ENCODE measurements at regions not wholly inside any gene's neighbourhood (a gene's known extent, or its start where the extent isn't known, plus 50 kb on each side); places are given as distances from the start of the nearest gene placed in this dataset.

GRCh38 chr12:97288531-97288930 lies 174.1 kb upstream of the RMST start:
- Histone ChIP-seq H4K20me1 (ENCODE audit: insufficient read depth) (no peaks in the 10 kb centered on the region), H3K79me2 (ENCODE audit: insufficient read depth, low read depth) (no peaks in the 10 kb centered on the region), H2AFZ (ENCODE audit: low read depth) (no peak overlapping the region), H3K36me3 (ENCODE audit: insufficient read depth) (no peaks in the 10 kb centered on the region), H3K4me1 (ENCODE audit: low read depth, poor library complexity, severe bottlenecking) (no peaks in the 10 kb centered on the region), H3K4me3 (IDR thresholded peaks at IDR 0.05; ENCODE audit: insufficient read depth, low read depth, low read length) (no peak overlapping the region), H3K9ac (no peak overlapping the region), H3K4me2 (no peak overlapping the region), H3K27ac (no peak overlapping the region), H3K27me3 (ENCODE audit: insufficient read depth, low read depth) (no peaks in the 10 kb centered on the region)
- TF ChIP-seq, protein P1, sequence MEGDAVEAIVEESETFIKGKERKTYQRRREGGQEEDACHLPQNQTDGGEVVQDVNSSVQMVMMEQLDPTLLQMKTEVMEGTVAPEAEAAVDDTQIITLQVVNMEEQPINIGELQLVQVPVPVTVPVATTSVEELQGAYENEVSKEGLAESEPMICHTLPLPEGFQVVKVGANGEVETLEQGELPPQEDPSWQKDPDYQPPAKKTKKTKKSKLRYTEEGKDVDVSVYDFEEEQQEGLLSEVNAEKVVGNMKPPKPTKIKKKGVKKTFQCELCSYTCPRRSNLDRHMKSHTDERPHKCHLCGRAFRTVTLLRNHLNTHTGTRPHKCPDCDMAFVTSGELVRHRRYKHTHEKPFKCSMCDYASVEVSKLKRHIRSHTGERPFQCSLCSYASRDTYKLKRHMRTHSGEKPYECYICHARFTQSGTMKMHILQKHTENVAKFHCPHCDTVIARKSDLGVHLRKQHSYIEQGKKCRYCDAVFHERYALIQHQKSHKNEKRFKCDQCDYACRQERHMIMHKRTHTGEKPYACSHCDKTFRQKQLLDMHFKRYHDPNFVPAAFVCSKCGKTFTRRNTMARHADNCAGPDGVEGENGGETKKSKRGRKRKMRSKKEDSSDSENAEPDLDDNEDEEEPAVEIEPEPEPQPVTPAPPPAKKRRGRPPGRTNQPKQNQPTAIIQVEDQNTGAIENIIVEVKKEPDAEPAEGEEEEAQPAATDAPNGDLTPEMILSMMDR (conservative IDR thresholded peaks at IDR 0.05; ENCODE audit: low read depth, low read length) = no peak

DNA sequence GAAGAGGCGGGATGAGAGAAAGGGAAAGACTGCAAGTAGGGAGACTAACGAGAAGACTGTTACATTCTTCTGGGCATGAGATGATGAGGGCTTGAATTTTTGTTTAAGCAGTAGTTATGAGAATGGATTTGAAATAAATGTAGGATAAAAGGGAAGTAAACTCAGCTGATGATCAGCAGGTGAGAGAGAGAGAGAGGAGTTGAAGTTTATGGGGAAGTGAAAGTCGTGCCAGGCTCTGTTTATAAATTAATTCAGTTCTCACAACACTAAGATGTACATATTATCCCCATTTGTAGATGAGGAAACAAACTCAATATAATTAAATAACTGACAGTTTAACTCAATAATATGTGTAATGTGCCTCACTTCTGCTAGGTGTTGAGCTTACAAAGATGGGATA lies 170.0 kb upstream of the RMST start:
- TF ChIP-seq, protein P1 (conservative IDR thresholded peaks at IDR 0.05; ENCODE audit: low read depth, low read length) = no peak
- no peaks in the 10 kb centered on the region for H3K4me1 ChIP-seq (ENCODE audit: low read depth, poor library complexity, severe bottlenecking)

DNA sequence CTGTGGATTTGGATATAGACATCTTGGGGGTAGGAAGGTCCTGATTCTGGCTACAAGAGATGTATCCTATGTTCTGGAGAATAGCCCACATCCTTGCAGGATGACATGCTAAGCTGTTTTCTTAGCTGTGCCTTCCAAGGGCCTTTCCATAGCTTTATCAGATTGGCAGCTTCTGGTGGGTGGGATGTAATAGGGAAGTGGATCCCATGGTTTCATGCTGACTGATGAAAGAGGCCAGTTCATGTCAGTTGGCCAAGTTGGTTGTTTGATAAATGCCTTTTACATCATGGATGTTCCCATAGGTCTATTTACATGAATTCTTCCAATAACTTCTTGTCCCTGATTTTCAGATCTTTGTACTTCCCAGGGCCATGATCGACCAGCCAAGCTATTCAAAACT lies 169.1 kb upstream of the RMST start:
- Histone ChIP-seq H3K27me3 (ENCODE audit: insufficient read depth, low read depth) (no peaks in the 10 kb centered on the region), H3K4me1 (ENCODE audit: low read depth, poor library complexity, severe bottlenecking) (no peaks in the 10 kb centered on the region)
- TF ChIP-seq, protein P1 (conservative IDR thresholded peaks at IDR 0.05; ENCODE audit: low read depth, low read length) = no peak

More for the DNA sequence above, 170.0 kb upstream of the RMST start:
- Histone ChIP-seq H2AFZ (ENCODE audit: low read depth) (no peak overlapping the region), H3K9ac (no peak overlapping the region), H3K79me2 (ENCODE audit: insufficient read depth, low read depth) (no peaks in the 10 kb centered on the region), H3K27ac (no peak overlapping the region), H3K27me3 (ENCODE audit: insufficient read depth, low read depth) (no peaks in the 10 kb centered on the region), H3K4me2 (no peak overlapping the region), H3K4me3 (IDR thresholded peaks at IDR 0.05; ENCODE audit: insufficient read depth, low read depth, low read length) (no peak overlapping the region), H3K36me3 (ENCODE audit: insufficient read depth) (no peaks in the 10 kb centered on the region), H4K20me1 (ENCODE audit: insufficient read depth) (no peaks in the 10 kb centered on the region)

DNA sequence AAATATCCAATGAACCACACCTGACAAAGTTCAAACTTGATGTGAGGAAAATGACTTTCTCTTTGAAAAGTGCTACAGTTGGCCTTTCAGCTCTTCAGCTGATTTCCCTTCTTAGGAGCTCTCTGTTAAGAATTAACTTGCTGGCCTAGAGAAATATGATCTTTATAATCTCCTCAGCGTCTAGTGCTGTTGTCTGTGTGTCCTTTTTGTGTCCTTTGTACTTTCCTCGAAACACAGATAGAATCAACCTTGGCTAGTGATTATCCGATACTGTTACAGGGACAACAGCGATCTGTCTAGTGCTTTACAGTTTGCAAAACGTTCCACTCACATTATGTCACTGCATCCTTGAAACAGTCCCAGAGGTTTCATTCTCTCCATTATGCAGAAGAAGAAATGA lies 162.8 kb upstream of the RMST start:
- H3K27ac ChIP-seq = no peak overlapping the region
- no peaks in the 10 kb centered on the region for H4K20me1 ChIP-seq (ENCODE audit: insufficient read depth)
- no peaks in the 10 kb centered on the region for H3K4me1 ChIP-seq (ENCODE audit: low read depth, poor library complexity, severe bottlenecking)
- no peak overlapping the region for H3K4me2 ChIP-seq
- TF ChIP-seq, protein P1 (conservative IDR thresholded peaks at IDR 0.05; ENCODE audit: low read depth, low read length) = no peak
- no peak overlapping the region for H3K4me3 ChIP-seq (IDR thresholded peaks at IDR 0.05; ENCODE audit: insufficient read depth, low read depth, low read length)
- H3K9ac ChIP-seq = no peak overlapping the region
- no peaks in the 10 kb centered on the region for H3K36me3 ChIP-seq (ENCODE audit: insufficient read depth)
- no peaks in the 10 kb centered on the region for H3K79me2 ChIP-seq (ENCODE audit: insufficient read depth, low read depth)
- no peaks in the 10 kb centered on the region for H3K27me3 ChIP-seq (ENCODE audit: insufficient read depth, low read depth)
- no peak overlapping the region for H2AFZ ChIP-seq (ENCODE audit: low read depth)

More for the DNA sequence above, 169.1 kb upstream of the RMST start:
- H3K79me2 ChIP-seq (ENCODE audit: insufficient read depth, low read depth) = no peaks in the 10 kb centered on the region
- H2AFZ ChIP-seq (ENCODE audit: low read depth) = no peak overlapping the region
- H3K36me3 ChIP-seq (ENCODE audit: insufficient read depth) = no peaks in the 10 kb centered on the region
- no peak overlapping the region for H3K9ac ChIP-seq
- H3K4me3 ChIP-seq (IDR thresholded peaks at IDR 0.05; ENCODE audit: insufficient read depth, low read depth, low read length) = no peak overlapping the region
- H3K27ac ChIP-seq = no peak overlapping the region
- H4K20me1 ChIP-seq (ENCODE audit: insufficient read depth) = no peaks in the 10 kb centered on the region
- H3K4me2 ChIP-seq = no peak overlapping the region
